ENCODE measurements at regions not wholly inside any gene's neighbourhood (a gene's known extent, or its start where the extent isn't known, plus 50 kb on each side); places are given as distances from the start of the nearest gene placed in this dataset.

- H3K27ac ChIP-seq (ENCODE audit: low read depth, low read length), result no peak overlapping the region
These were observed 181.2 kb upstream of the EPHA3 start for GRCh38 chr3:88926221-88926620.

GRCh38 chr3:88930611-88931010 is 176.8 kb upstream of the EPHA3 start:
- H3K4me3 ChIP-seq (ENCODE audit: low read length in 3 of 3), result no peak overlapping the region
- H3K27ac ChIP-seq (ENCODE audit: low read depth, low read length), result no peak overlapping the region
- H3K4me1 ChIP-seq (ENCODE audit: control insufficient read depth in 3 of 3, insufficient read depth in 3 of 3, low read length in 3 of 3), result no peaks in the 10 kb centered on the region
- H3K27me3 ChIP-seq (ENCODE audit: control insufficient read depth in 3 of 3, insufficient read depth in 3 of 3, low read length in 3 of 3), result no peaks in the 10 kb centered on the region
- no peaks in the 10 kb centered on the region for H3K36me3 ChIP-seq (ENCODE audit: control insufficient read depth in 3 of 3, insufficient read depth in 3 of 3, low read length in 3 of 3)
- no peaks in the 10 kb centered on the region for H3K9me3 ChIP-seq (ENCODE audit: control insufficient read depth in 3 of 3, low read length in 3 of 3)
- no peak overlapping the region for H3K9ac ChIP-seq (ENCODE audit: low read depth in 1 of 3, low read length in 3 of 3)

More at GRCh38 chr3:88926221-88926620, 181.2 kb upstream of the EPHA3 start:
- H3K36me3 ChIP-seq (ENCODE audit: control insufficient read depth in 3 of 3, insufficient read depth in 3 of 3, low read length in 3 of 3), result no peaks in the 10 kb centered on the region
- H3K27me3 ChIP-seq (ENCODE audit: control insufficient read depth in 3 of 3, insufficient read depth in 3 of 3, low read length in 3 of 3), result no peaks in the 10 kb centered on the region
- no peak overlapping the region for H3K4me3 ChIP-seq (ENCODE audit: low read length in 3 of 3)
- no peaks in the 10 kb centered on the region for H3K4me1 ChIP-seq (ENCODE audit: control insufficient read depth in 3 of 3, insufficient read depth in 3 of 3, low read length in 3 of 3)
- no peaks in the 10 kb centered on the region for H3K9me3 ChIP-seq (ENCODE audit: control insufficient read depth in 3 of 3, low read length in 3 of 3)
- no peak overlapping the region for H3K9ac ChIP-seq (ENCODE audit: low read depth in 1 of 3, low read length in 3 of 3)

- Histone ChIP-seq H3K36me3 (ENCODE audit: control insufficient read depth in 3 of 3, insufficient read depth in 3 of 3, low read length in 3 of 3) (no peaks in the 10 kb centered on the region), H3K4me1 (ENCODE audit: control insufficient read depth in 3 of 3, insufficient read depth in 3 of 3, low read length in 3 of 3) (no peaks in the 10 kb centered on the region), H3K27me3 (ENCODE audit: control insufficient read depth in 3 of 3, insufficient read depth in 3 of 3, low read length in 3 of 3) (no peaks in the 10 kb centered on the region), H3K9ac (ENCODE audit: low read depth in 1 of 3, low read length in 3 of 3) (no peak overlapping the region), H3K27ac (ENCODE audit: low read depth, low read length) (no peak overlapping the region), H3K9me3 (ENCODE audit: control insufficient read depth in 3 of 3, low read length in 3 of 3) (no peaks in the 10 kb centered on the region), H3K4me3 (ENCODE audit: low read length in 3 of 3) (no peak overlapping the region)
These were observed 170.6 kb upstream of the EPHA3 start for GRCh38 chr3:88936831-88937230.

GRCh38 chr3:88940296-88940695 is 167.1 kb upstream of the EPHA3 start:
- Histone ChIP-seq H3K9me3 (ENCODE audit: control insufficient read depth in 3 of 3, low read length in 3 of 3) (no peaks in the 10 kb centered on the region), H3K9ac (ENCODE audit: low read depth in 1 of 3, low read length in 3 of 3) (no peak overlapping the region), H3K4me1 (ENCODE audit: control insufficient read depth in 3 of 3, insufficient read depth in 3 of 3, low read length in 3 of 3) (no peaks in the 10 kb centered on the region), H3K27me3 (ENCODE audit: control insufficient read depth in 3 of 3, insufficient read depth in 3 of 3, low read length in 3 of 3) (no peaks in the 10 kb centered on the region), H3K36me3 (ENCODE audit: control insufficient read depth in 3 of 3, insufficient read depth in 3 of 3, low read length in 3 of 3) (no peaks in the 10 kb centered on the region), H3K4me3 (ENCODE audit: low read length in 3 of 3) (no peak overlapping the region), H3K27ac (ENCODE audit: low read depth, low read length) (no peak overlapping the region)

GRCh38 chr3:88947013-88947412 is 160.4 kb upstream of the EPHA3 start:
- Histone ChIP-seq H3K36me3 (ENCODE audit: control insufficient read depth in 3 of 3, insufficient read depth in 3 of 3, low read length in 3 of 3) (no peaks in the 10 kb centered on the region), H3K9ac (ENCODE audit: low read depth in 1 of 3, low read length in 3 of 3) (no peak overlapping the region), H3K9me3 (ENCODE audit: control insufficient read depth in 3 of 3, low read length in 3 of 3) (no peaks in the 10 kb centered on the region), H3K27ac (ENCODE audit: low read depth, low read length) (no peak overlapping the region), H3K27me3 (ENCODE audit: control insufficient read depth in 3 of 3, insufficient read depth in 3 of 3, low read length in 3 of 3) (no peaks in the 10 kb centered on the region), H3K4me1 (ENCODE audit: control insufficient read depth in 3 of 3, insufficient read depth in 3 of 3, low read length in 3 of 3) (no peaks in the 10 kb centered on the region), H3K4me3 (ENCODE audit: low read length in 3 of 3) (no peak overlapping the region)

- H3K9ac ChIP-seq (ENCODE audit: low read depth in 1 of 3, low read length in 3 of 3), result no peak overlapping the region
- H3K9me3 ChIP-seq (ENCODE audit: control insufficient read depth in 3 of 3, low read length in 3 of 3), result no peaks in the 10 kb centered on the region
- H3K4me3 ChIP-seq (ENCODE audit: low read length in 3 of 3), result no peak overlapping the region
- no peaks in the 10 kb centered on the region for H3K4me1 ChIP-seq (ENCODE audit: control insufficient read depth in 3 of 3, insufficient read depth in 3 of 3, low read length in 3 of 3)
- H3K27ac ChIP-seq (ENCODE audit: low read depth, low read length), result no peak overlapping the region
- no peaks in the 10 kb centered on the region for H3K36me3 ChIP-seq (ENCODE audit: control insufficient read depth in 3 of 3, insufficient read depth in 3 of 3, low read length in 3 of 3)
- no peaks in the 10 kb centered on the region for H3K27me3 ChIP-seq (ENCODE audit: control insufficient read depth in 3 of 3, insufficient read depth in 3 of 3, low read length in 3 of 3)
These were observed 152.6 kb upstream of the EPHA3 start for GRCh38 chr3:88954853-88955252.

- H3K36me3 ChIP-seq (ENCODE audit: control insufficient read depth in 3 of 3, insufficient read depth in 3 of 3, low read length in 3 of 3), result no peaks in the 10 kb centered on the region
- no peaks in the 10 kb centered on the region for H3K27me3 ChIP-seq (ENCODE audit: control insufficient read depth in 3 of 3, insufficient read depth in 3 of 3, low read length in 3 of 3)
- H3K9ac ChIP-seq (ENCODE audit: low read depth in 1 of 3, low read length in 3 of 3), result no peak overlapping the region
- H3K4me3 ChIP-seq (ENCODE audit: low read length in 3 of 3), result no peak overlapping the region
- no peaks in the 10 kb centered on the region for H3K9me3 ChIP-seq (ENCODE audit: control insufficient read depth in 3 of 3, low read length in 3 of 3)
- H3K4me1 ChIP-seq (ENCODE audit: control insufficient read depth in 3 of 3, insufficient read depth in 3 of 3, low read length in 3 of 3), result no peaks in the 10 kb centered on the region
- H3K27ac ChIP-seq (ENCODE audit: low read depth, low read length), result no peak overlapping the region
These were observed 152.1 kb upstream of the EPHA3 start for GRCh38 chr3:88955274-88955673.

GRCh38 chr3:88957711-88958439 is 149.5 kb upstream of the EPHA3 start:
- no peak overlapping the region for H3K9ac ChIP-seq (ENCODE audit: low read depth in 1 of 3, low read length in 3 of 3)
- H3K9me3 ChIP-seq (ENCODE audit: control insufficient read depth in 3 of 3, low read length in 3 of 3), result no peaks in the 10 kb centered on the region
- H3K27me3 ChIP-seq (ENCODE audit: control insufficient read depth in 3 of 3, insufficient read depth in 3 of 3, low read length in 3 of 3), result no peaks in the 10 kb centered on the region
- H3K27ac ChIP-seq (ENCODE audit: low read depth, low read length), result no peak overlapping the region
- H3K4me3 ChIP-seq (ENCODE audit: low read length in 3 of 3), result no peak overlapping the region
- H3K36me3 ChIP-seq (ENCODE audit: control insufficient read depth in 3 of 3, insufficient read depth in 3 of 3, low read length in 3 of 3), result no peaks in the 10 kb centered on the region
- no peaks in the 10 kb centered on the region for H3K4me1 ChIP-seq (ENCODE audit: control insufficient read depth in 3 of 3, insufficient read depth in 3 of 3, low read length in 3 of 3)

- Histone ChIP-seq H3K4me3 (ENCODE audit: low read length in 3 of 3) (no peak overlapping the region), H3K36me3 (ENCODE audit: control insufficient read depth in 3 of 3, insufficient read depth in 3 of 3, low read length in 3 of 3) (no peaks in the 10 kb centered on the region), H3K9me3 (ENCODE audit: control insufficient read depth in 3 of 3, low read length in 3 of 3) (no peaks in the 10 kb centered on the region), H3K27ac (ENCODE audit: low read depth, low read length) (no peak overlapping the region), H3K9ac (ENCODE audit: low read depth in 1 of 3, low read length in 3 of 3) (no peak overlapping the region), H3K4me1 (ENCODE audit: control insufficient read depth in 3 of 3, insufficient read depth in 3 of 3, low read length in 3 of 3) (no peaks in the 10 kb centered on the region), H3K27me3 (ENCODE audit: control insufficient read depth in 3 of 3, insufficient read depth in 3 of 3, low read length in 3 of 3) (no peaks in the 10 kb centered on the region)
These were observed 147.4 kb upstream of the EPHA3 start for GRCh38 chr3:88960019-88960418.

- Histone ChIP-seq H3K4me3 (ENCODE audit: low read length in 3 of 3) (no peak overlapping the region), H3K27me3 (ENCODE audit: control insufficient read depth in 3 of 3, insufficient read depth in 3 of 3, low read length in 3 of 3) (no peaks in the 10 kb centered on the region), H3K4me1 (ENCODE audit: control insufficient read depth in 3 of 3, insufficient read depth in 3 of 3, low read length in 3 of 3) (no peaks in the 10 kb centered on the region), H3K9me3 (ENCODE audit: control insufficient read depth in 3 of 3, low read length in 3 of 3) (no peaks in the 10 kb centered on the region), H3K27ac (ENCODE audit: low read depth, low read length) (no peak overlapping the region), H3K9ac (ENCODE audit: low read depth in 1 of 3, low read length in 3 of 3) (no peak overlapping the region), H3K36me3 (ENCODE audit: control insufficient read depth in 3 of 3, insufficient read depth in 3 of 3, low read length in 3 of 3) (no peaks in the 10 kb centered on the region)
These were observed 144.4 kb upstream of the EPHA3 start for GRCh38 chr3:88963003-88963402.

Data from skeletal muscle tissue (tissue), 3 donors.